H9 (cell line): ENCODE measurements at regions not wholly inside any gene's neighbourhood (a gene's known extent, or its start where the extent isn't known, plus 50 kb on each side); places are given as distances from the start of the nearest gene placed in this dataset.

ENCODE experiments used
- DNase-seq: peaks from one replicate; pipeline ENCODE4 v3.0.0-alpha.2; 2017
- H2AFZ ChIP-seq: one replicate; pipeline ENCODE4 v1.6.1; 2013; ENCODE audit warnings: mild to moderate bottlenecking, low read length, control low read depth, moderate library complexity
- H2AK5ac ChIP-seq: 2 replicates; pipeline ENCODE4 v1.6.1; 2013; ENCODE audit warnings: low read length, control low read depth, mixed read lengths; ENCODE audit not compliant: insufficient read length
- H2BK120ac ChIP-seq: one replicate; pipeline ENCODE4 v1.6.1; 2013; ENCODE audit warnings: low read depth, mild to moderate bottlenecking, low read length, control low read depth, inconsistent platforms; ENCODE audit not compliant: poor library complexity, severe bottlenecking
- H2BK12ac ChIP-seq: 2 replicates; pipeline ENCODE4 v1.6.1; 2013; ENCODE audit warnings: low read length, control low read depth, mixed read lengths, low read depth; ENCODE audit not compliant: insufficient read length
- H2BK15ac ChIP-seq: 2 replicates; pipeline ENCODE4 v1.6.1; 2013; ENCODE audit warnings: low read depth, low read length, control low read depth
- H2BK20ac ChIP-seq: one replicate; pipeline ENCODE4 v1.6.1; 2013; ENCODE audit warnings: low read depth, mild to moderate bottlenecking, low read length, control low read depth, inconsistent platforms; ENCODE audit not compliant: poor library complexity, severe bottlenecking
- H2BK5ac ChIP-seq: 2 replicates; pipeline ENCODE4 v1.6.1; 2013; ENCODE audit warnings: low read length, control low read depth, mixed read lengths; ENCODE audit not compliant: insufficient read length
- H3K14ac ChIP-seq: 2 replicates; pipeline ENCODE4 v1.6.1; 2013; ENCODE audit warnings: low read length, control low read depth; ENCODE audit not compliant: insufficient read depth
- H3K18ac ChIP-seq: 2 replicates; pipeline ENCODE4 v1.6.1; 2013; ENCODE audit warnings: low read depth, mild to moderate bottlenecking, mixed read lengths, low read length, control low read depth; ENCODE audit not compliant: insufficient read length
- H3K23ac ChIP-seq: 2 replicates; pipeline ENCODE4 v1.6.1; 2013; ENCODE audit warnings: low read length, control low read depth, mixed read lengths, low read depth; ENCODE audit not compliant: insufficient read length
- H3K23me2 ChIP-seq: 2 replicates; pipeline ENCODE4 v1.6.1; 2013; ENCODE audit warnings: low read depth, mild to moderate bottlenecking, mixed read lengths, low read length, control low read depth; ENCODE audit not compliant: insufficient read length, poor library complexity, severe bottlenecking
- H3K27ac ChIP-seq: 2 replicates; pipeline ENCODE4 v1.5.1; 2013; ENCODE audit warnings: low read length, control low read depth, mixed read lengths, low read depth; ENCODE audit not compliant: insufficient read length
- H3K27me3 ChIP-seq: 2 replicates; pipeline ENCODE4 v1.6.1; 2013; ENCODE audit warnings: low read length, control low read depth, inconsistent platforms; ENCODE audit not compliant: insufficient read depth
- H3K4ac ChIP-seq: 2 replicates; pipeline ENCODE4 v1.6.1; 2013; ENCODE audit warnings: low read depth, mild to moderate bottlenecking, control low read depth, inconsistent platforms, low read length, moderate library complexity
- H3K4me1 ChIP-seq: 2 replicates; pipeline ENCODE4 v1.6.1; 2013; ENCODE audit warnings: low read length, control low read depth, inconsistent platforms; ENCODE audit not compliant: insufficient read depth
- H3K4me2 ChIP-seq: 2 replicates; pipeline ENCODE4 v1.6.1; 2013; ENCODE audit warnings: low read length, control low read depth, mixed read lengths; ENCODE audit not compliant: insufficient read length, insufficient read depth
- H3K56ac ChIP-seq: 2 replicates; pipeline ENCODE4 v1.6.1; 2013; ENCODE audit warnings: low read depth, mild to moderate bottlenecking, mixed read lengths, low read length, control low read depth; ENCODE audit not compliant: insufficient read length
- H3K79me1 ChIP-seq: 2 replicates; pipeline ENCODE4 v1.6.1; 2013; ENCODE audit warnings: low read depth, mild to moderate bottlenecking, moderate library complexity, low read length, control low read depth, inconsistent platforms; ENCODE audit not compliant: insufficient read depth, poor library complexity, severe bottlenecking
- H3K79me2 ChIP-seq: 2 replicates; pipeline ENCODE4 v1.6.1; 2013; ENCODE audit warnings: low read length, control low read depth, inconsistent platforms; ENCODE audit not compliant: insufficient read depth
- H3K9ac ChIP-seq: 2 replicates; pipeline ENCODE4 v1.6.1; 2013; ENCODE audit warnings: low read length, control low read depth, mixed read lengths; ENCODE audit not compliant: insufficient read length; ENCODE audit errors: extremely low read depth
- H3K9me3 ChIP-seq: one replicate; pipeline ENCODE4 v1.6.1; 2013; ENCODE audit warnings: low read depth, low read length, inconsistent platforms; ENCODE audit not compliant: control insufficient read depth
- H3T11ph ChIP-seq: one replicate; pipeline ENCODE4 v1.6.1; 2013; ENCODE audit warnings: mild to moderate bottlenecking, low read length, control low read depth, inconsistent platforms
- H4K20me1 ChIP-seq: one replicate; pipeline ENCODE4 v1.6.1; 2013; ENCODE audit not compliant: control insufficient read depth, insufficient read length, insufficient read depth
- H4K5ac ChIP-seq: 2 replicates; pipeline ENCODE4 v1.6.1; 2013; ENCODE audit warnings: low read depth, mild to moderate bottlenecking, mixed read lengths, low read length, control low read depth; ENCODE audit not compliant: insufficient read length
- H4K8ac ChIP-seq: replicated peaks from 2 replicates; pipeline ENCODE4 v1.6.1; 2013; ENCODE audit warnings: low read length, control low read depth, mixed read lengths, low read depth; ENCODE audit not compliant: insufficient read length
- H4K91ac ChIP-seq: 2 replicates; pipeline ENCODE4 v1.6.1; 2013; ENCODE audit warnings: low read depth, mild to moderate bottlenecking, moderate library complexity, mixed read lengths, low read length, control low read depth; ENCODE audit not compliant: insufficient read length
- H3K27ac Mint-ChIP-seq, 3 experiments: 2 replicates in 2 of 3; 3 replicates in 1 of 3; pipeline ENCODE4 v1.8.0; 2020 to 2021; ENCODE audit warnings: mixed read lengths in 3 of 3, mild to moderate bottlenecking in 1 of 3, moderate library complexity in 1 of 3
- H3K27me3 Mint-ChIP-seq: 2 replicates; pipeline ENCODE4 v1.8.0; 2021; ENCODE audit warnings: low read depth, mild to moderate bottlenecking, moderate library complexity, mixed read lengths
- H3K36me3 Mint-ChIP-seq, 3 experiments: 2 replicates in 2 of 3; 3 replicates in 1 of 3; pipeline ENCODE4 v1.8.0; 2020 to 2021; ENCODE audit warnings: low read depth in 3 of 3, mixed read lengths in 3 of 3; ENCODE audit not compliant: insufficient read depth in 1 of 3
- H3K4me1 Mint-ChIP-seq, 2 experiments: 2 replicates each; pipeline ENCODE4 v1.8.0; 2020; ENCODE audit warnings: mixed read lengths in 2 of 2
- H3K4me3 Mint-ChIP-seq, 2 experiments: 2 replicates in 1 of 2; 3 replicates in 1 of 2; pipeline ENCODE4 v1.8.0; 2020 to 2021; ENCODE audit warnings: mild to moderate bottlenecking in 2 of 2, mixed read lengths in 2 of 2, moderate library complexity in 1 of 2
- H3K9me3 Mint-ChIP-seq, 2 experiments: 2 replicates in 1 of 2; 3 replicates in 1 of 2; pipeline ENCODE4 v1.8.0; 2020; ENCODE audit warnings: mild to moderate bottlenecking in 2 of 2, mixed read lengths in 2 of 2, moderate library complexity in 1 of 2
- TF ChIP-seq, protein P1 (sequence below): fragments of 200-600 bp; sonication (generic); conservative IDR thresholded peaks from 3 replicates; pipeline ENCODE4 v1.8.0; 2021; ENCODE audit warnings: antibody characterized with exemption, mild to moderate bottlenecking

DNA sequence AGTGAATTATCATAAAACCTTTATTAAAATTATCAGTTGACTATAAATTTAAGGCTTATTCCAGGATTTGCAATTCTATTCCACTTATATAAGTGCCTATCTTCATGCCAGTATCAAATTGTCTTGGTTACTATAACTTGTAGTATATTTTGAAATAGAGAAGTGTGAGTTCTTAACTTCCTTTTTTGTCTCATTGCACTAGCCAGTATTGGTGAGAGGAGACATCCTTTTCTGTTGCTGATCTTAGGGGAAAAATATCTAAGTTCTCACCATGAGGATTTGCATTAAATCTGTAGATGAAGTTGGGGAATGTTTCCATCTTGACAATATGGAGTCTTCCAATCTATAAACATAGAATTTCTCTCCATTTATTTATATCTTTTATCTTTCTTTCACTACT lies 104.2 kb upstream of the MKI67 start:
- H3K36me3 Mint-ChIP-seq = peaks cover 2 to 6% (median 2%) of the 10 kb centered on the region in 3 experiments; a peak in 4 of 7 replicates
- H3K27ac Mint-ChIP-seq = no peak overlapping the region
- peaks cover 6% of the 10 kb centered on the region for H3K27me3 Mint-ChIP-seq
- no peak overlapping the region for H3K23ac ChIP-seq
- no peak overlapping the region for H3K18ac ChIP-seq
- H3K79me1 ChIP-seq = no peaks in the 10 kb centered on the region
- TF ChIP-seq, protein P1, sequence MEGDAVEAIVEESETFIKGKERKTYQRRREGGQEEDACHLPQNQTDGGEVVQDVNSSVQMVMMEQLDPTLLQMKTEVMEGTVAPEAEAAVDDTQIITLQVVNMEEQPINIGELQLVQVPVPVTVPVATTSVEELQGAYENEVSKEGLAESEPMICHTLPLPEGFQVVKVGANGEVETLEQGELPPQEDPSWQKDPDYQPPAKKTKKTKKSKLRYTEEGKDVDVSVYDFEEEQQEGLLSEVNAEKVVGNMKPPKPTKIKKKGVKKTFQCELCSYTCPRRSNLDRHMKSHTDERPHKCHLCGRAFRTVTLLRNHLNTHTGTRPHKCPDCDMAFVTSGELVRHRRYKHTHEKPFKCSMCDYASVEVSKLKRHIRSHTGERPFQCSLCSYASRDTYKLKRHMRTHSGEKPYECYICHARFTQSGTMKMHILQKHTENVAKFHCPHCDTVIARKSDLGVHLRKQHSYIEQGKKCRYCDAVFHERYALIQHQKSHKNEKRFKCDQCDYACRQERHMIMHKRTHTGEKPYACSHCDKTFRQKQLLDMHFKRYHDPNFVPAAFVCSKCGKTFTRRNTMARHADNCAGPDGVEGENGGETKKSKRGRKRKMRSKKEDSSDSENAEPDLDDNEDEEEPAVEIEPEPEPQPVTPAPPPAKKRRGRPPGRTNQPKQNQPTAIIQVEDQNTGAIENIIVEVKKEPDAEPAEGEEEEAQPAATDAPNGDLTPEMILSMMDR = no peak
- no peaks in the 10 kb centered on the region for H3K23me2 ChIP-seq
- no peak overlapping the region for H2BK20ac ChIP-seq
- no peak overlapping the region for H3K4me3 Mint-ChIP-seq
- H4K20me1 ChIP-seq = no peaks in the 10 kb centered on the region
- no peak overlapping the region for H3K56ac ChIP-seq
- H3K9me3 ChIP-seq = no peaks in the 10 kb centered on the region
- no peak overlapping the region for H2AK5ac ChIP-seq
- H3K4me1 ChIP-seq = no peaks in the 10 kb centered on the region
- H4K8ac ChIP-seq = no peak overlapping the region
- no peak overlapping the region for H3K14ac ChIP-seq
- H4K91ac ChIP-seq = no peak overlapping the region
- peaks cover 10 to 15% of the 10 kb centered on the region in 2 experiments for H3K9me3 Mint-ChIP-seq
- no peak overlapping the region for H3K4ac ChIP-seq
- no peak overlapping the region for H2BK12ac ChIP-seq
- DNase-seq = no peak
- no peak overlapping the region for H3K9ac ChIP-seq
- no peak overlapping the region for H4K5ac ChIP-seq
- H3K27ac ChIP-seq = no peak overlapping the region
- no peak overlapping the region for H3T11ph ChIP-seq
- H3K4me2 ChIP-seq = no peak overlapping the region
- H2BK5ac ChIP-seq = no peak overlapping the region
- no peak overlapping the region for H2AFZ ChIP-seq
- no peak overlapping the region for H2BK120ac ChIP-seq
- H3K27me3 ChIP-seq = no peaks in the 10 kb centered on the region
- H3K4me1 Mint-ChIP-seq = 0 out of 4 replicates have a peak, but pooled peaks cover 0 to 2% of the 10 kb centered on the region in 2 experiments
- H3K79me2 ChIP-seq = no peaks in the 10 kb centered on the region
- no peak overlapping the region for H2BK15ac ChIP-seq
